ENCODE measurements at regions not wholly inside any gene's neighbourhood (a gene's known extent, or its start where the extent isn't known, plus 50 kb on each side); places are given as distances from the start of the nearest gene placed in this dataset.

GRCh38 chr14:97634751-97635150, 837.6 kb downstream of the VRK1 start:
- TF ChIP-seq CTCF (IDR thresholded peaks at IDR 0.05) (peak; percentile 31), ZFX (IDR thresholded peaks at IDR 0.05; ENCODE audit: borderline replicate concordance) (no peak)
